NOMO-1 treated with DMSO at 0.1 percent for 48 hours (cell line): ENCODE measurements at regions not wholly inside any gene's neighbourhood (a gene's known extent, or its start where the extent isn't known, plus 50 kb on each side); places are given as distances from the start of the nearest gene placed in this dataset.
"Not testable (repeated sequence)": the region's sequence is repeated elsewhere in the genome, so short reads cannot be mapped to it uniquely, and the experiment has no call there.

Experiments
- DNase-seq: peaks from one replicate; lab custom pipeline; 2025; ENCODE audit not compliant: unreplicated experiment; lab: John Stamatoyannopoulos, UW

DNA sequence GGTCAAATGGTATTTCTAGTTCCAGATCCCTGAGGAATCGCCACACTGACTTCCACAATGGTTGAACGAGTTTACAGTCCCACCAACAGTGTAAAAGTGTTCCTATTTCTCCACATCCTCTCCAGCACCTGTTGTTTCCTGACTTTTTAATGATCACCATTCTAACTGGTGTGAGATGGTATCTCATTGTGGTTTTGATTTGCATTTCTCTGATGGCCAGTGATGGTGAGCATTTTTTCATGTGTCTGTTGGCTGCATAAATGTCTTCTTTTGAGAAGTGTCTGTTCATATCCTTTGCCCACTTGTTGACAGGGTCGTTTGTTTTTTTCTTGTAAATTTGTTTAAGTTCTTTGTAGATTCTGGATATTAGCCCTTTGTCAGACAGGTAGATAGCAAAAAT lies 269.9 kb upstream of the NREP start:
- not testable (repeated sequence) for DNase-seq

DNA sequence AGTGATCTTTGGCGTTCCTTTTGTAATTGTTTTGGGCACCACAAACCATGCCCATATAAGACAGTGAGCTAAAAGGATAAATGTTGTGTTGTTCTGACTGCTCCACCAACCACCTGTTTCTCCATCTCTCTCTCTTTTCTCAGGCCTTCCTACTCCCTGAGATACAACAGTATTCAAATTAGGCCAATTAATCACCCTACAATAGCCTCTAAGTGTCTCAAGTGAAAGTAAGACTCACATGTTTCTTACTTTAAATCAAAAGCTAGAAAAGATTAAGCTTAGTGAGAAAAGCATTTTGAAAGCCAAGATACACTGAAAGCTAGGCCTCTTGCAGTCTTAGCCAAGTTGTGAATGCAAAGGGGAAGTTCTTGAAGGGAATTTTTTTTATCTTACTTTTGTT lies 268.8 kb upstream of the NREP start:
- no peak for DNase-seq

DNA sequence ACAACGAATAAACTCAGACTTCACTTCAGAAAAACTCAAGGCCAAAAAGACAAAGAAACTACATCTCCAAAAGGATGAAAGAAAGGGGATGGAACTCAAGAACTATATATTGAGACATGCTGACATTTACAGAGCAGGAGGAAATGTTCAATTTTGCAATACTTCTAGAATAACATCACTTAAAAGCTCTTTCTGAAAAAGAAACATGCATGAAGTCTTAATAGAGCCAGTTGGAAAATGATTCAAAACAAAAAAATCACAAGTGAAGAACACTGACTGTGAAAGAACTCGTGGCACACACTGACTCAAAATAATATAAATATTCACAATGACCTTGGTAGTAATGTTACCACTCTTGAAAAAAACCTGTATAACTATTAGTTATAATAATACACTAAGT lies 267.8 kb upstream of the NREP start:
- no peak for DNase-seq

DNA sequence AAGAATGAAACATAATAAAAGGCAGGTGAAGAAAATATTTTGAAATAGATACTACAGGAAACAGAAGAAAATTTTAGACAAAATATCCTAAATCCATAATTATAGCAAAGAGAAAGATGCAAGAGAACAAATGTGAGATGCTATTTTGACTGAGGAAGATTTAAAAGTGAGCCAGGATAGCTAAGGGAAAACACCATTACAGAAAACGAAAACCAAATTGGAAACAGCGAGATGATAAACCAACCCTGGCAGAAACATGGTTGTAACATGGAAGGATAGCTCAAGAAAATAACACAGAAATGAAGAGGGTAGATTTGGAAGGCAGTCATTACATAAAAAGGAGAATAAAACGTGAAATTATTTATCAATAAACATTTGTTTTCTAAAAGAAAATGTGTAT lies 267.2 kb upstream of the NREP start:
- DNase-seq: no peak

DNA sequence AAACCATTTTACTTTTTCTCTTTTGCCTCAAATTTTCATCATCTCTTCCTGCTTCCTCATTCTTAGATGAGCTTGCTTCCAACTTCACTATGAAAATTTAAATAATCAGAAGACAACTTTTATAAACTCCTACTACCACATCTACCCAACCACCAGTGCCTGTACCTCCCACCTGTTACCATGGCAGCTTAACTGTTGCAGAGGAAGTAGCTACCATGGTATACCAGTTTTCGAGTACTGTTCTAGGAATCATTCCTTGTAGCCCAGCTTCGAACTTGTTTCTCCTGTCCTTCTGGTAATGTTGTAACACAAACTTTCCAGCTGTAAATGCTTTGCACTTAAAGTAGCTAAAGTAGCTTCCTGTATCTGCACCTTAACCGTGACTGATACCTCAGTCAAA lies 266.8 kb upstream of the NREP start:
- no peak for DNase-seq

DNA sequence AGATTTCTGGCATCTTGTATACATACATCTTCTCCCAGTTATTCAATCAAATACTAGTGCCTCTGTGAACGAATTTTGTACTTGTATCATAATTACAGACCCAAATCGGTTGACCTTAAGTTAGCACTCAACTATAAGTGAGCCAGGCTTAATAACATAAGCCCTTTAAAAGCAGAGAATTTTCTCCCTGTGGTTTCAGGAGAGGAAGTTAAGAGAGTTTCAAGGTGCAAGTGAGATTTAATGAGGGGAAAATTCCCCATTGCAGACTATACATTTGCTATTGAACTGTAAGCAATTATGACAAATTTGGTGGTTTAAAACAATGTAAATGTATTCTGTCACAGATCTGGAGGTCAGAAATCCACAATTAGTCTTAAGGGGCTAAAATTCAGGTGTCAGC lies 261.9 kb upstream of the NREP start:
- DNase-seq: peak; percentile 49

DNA sequence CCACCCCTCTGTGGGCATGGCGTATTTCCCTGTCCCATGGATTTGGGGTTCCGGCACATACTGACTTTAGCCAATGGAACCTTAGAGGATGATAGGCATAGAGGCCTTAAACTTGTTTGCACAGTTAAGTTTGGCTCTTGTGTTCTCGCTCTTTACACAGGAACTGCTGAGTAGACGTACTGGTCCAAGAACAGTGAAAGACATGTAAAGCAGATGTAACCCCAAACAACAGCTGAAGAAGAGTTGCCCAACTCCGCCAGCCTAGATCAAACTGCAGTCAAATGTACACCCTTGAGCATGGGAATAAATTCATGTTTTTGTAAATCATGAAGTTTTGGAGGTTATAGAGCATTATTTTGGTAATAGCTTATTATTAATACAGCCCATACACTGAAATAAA lies 260.0 kb upstream of the NREP start:
- no peak for DNase-seq

DNA sequence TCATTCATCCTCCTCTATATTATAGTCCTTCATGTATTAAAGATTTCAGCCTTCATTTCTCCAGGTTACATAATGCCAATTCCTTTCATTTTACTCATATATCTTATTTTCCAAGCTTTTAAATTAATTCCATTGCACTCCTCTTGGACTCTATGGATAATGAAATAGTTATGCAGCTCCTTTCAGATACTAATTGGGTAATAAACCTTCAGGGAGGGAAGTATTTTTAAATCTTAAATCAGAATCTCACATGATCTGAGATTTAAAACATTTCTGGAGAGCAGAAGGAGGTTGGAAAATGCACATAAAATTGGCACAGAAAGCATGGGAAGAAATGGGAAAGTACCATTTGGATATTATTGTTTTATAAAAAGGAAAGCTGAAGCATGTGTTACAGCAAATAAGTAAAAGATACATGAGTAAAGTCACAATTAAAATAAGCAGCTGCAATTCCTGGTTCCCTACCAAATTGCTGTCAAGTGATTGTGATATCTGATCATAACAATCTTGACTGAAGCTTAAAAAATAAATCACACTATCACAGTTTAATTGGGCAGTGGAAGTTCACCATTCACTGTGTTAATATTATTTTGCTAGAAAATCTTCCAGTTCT lies 257.9 kb upstream of the NREP start:
- DNase-seq: no peak

DNA sequence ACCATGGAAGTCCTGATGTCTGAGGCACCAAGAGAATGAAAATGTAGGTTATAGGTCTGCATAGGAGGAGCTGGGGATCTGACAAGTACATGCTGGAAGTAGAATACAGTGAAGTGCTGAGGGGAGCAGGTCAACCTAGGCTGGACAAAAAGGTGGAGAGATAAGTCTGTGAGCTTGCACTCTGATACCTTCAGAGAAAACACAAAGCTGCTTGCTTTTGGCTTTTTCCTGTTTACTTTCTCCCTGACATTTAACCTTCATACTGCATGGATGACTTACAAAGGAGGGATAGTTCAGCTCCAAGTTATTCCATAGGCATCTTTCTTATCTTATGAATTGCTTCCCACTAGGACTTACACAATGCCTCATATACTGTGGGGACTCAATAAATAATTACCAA lies 256.7 kb upstream of the NREP start:
- DNase-seq: no peak

DNA sequence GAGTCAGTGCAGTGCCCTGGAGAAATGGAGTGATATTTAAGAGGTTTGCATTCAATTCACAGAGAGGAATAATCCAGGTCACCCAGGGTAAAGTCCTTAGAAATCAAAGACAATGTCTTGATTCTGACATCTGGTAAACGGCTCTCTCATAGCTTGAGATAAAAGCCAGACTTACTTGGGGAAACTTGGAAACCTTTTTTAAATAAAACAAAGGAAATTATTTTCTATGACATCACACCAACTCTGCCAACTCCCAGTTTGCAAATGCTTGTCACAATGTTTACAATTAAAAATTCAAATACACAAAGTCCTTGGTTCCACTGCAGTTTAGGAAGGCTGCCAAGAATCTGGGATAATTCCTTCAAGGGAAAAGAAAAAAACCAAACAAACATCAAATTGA lies 255.1 kb upstream of the NREP start:
- DNase-seq: no peak

DNA sequence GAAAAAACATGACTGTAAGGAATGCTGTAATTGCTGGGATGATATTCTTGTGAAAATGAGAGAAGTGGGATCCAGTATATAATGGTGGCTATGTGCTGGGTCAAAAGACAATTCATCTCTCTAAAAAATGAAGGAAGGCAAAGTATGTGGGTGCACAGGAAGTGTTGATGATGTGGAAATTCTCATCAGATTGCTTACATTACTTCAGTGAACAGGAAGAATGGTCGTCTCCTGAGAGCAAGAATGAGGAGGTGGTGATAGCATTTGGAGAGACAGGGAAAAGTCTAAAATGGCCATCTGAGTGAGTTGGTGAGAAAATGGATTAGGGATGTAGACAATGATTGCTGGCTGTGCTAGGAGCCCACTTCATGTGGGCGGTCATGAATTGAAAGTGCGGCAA lies 253.5 kb upstream of the NREP start:
- DNase-seq: no peak

DNA sequence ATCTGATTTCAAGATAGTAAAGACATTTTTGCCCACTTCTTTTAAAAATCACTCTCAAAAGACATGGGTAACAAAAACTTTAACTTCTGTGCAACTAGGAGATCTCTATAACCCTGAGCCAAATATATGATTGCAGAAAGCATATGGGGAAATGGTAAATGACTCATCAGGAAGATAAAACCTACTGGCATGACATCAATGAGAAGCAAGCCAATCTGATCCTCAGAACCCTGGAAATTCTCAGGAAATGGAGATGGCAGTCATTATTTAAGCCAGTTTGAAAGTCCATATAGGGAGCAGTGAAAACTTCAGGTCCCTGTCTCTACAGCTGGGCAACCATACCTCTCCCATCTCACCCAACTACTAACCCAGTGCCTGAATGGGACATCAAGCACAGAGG lies 249.7 kb upstream of the NREP start:
- DNase-seq: peak; percentile 27

DNA sequence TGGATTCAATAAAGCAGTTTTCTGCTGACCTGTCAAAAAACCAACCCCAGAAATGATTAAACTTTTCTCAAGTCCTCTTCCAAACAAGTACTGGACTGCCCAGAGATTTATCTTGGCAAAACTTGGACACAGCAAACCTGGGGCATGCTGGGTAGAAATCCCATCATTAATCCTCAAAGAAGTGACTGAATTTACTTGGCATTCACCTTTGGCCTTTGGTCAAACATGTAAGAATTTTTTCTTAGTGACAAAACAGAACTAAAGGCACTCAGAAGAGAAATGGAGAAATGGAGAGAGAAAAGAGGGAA lies 248.6 kb upstream of the NREP start:
- DNase-seq: no peak

DNA sequence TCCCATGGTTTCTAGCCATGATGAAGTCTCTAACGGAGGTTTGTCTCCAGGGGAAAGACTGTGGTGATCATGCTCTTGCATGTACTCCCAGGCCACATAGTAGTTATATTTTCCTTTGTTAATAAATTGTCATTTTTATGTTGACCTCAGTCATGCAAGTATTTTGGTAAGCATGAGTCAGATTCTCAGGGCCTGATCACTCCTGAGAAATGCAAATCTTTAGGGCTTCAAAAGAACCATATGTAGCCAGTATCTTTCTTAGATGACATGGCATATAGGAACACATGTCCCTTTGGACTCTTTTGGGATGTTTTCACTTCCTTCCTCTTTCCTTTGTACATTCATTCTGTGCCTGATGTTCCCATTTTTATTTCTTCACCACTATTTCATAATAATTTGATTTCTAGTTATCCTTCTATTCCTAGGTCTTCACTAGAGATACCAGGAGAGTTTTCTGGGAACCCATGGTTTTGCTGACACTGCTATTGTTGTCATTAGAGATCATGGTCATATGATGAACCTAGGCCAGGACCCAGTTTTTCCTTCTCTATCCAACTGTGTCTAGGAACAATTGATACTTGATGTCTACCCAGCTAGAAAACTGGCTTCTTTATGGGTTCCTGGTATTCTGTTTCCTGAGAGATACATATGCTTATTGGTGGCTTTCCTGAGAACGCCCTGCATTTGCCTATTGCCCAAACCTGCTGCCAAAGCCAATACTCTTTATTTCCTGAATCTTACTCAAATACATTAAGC lies 248.1 kb upstream of the NREP start:
- DNase-seq: no peak

DNA sequence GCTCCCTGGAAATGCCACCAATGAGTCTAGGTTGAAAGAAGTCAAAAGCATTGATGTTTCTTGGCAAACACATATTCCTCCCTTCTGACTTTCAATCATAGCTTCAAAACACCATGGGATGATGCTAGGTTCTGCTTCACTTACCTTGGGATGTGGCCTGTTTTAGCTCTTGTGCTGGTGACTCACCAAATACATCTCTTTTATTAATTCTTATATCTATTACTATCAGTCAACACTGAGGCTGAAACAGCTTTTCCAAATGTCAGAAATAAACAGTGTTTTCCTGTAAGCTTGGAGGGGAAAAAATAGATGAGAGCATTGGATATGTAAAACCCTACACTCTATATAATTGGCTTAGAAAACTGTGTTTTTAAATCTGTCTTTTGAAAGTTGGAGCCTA lies 245.4 kb upstream of the NREP start:
- no peak for DNase-seq

DNA sequence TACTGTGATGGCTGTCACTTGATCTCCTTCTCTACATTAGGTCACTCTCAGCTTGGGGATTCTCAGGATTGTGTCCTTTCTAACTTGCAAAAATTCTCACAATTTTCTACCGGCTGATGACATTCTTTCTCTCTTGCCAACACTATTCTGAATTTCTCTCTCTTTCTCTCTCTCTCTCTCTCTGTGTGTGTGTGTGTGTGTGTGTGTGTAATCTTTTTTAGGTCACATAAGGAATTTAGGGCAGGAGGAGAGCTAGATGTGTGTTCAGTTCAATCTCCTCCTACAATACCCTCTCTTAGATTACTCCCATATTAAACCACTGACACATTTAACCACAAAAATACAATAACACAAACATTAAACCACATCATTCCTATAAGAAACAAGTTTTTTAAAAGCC lies 242.3 kb upstream of the NREP start:
- DNase-seq: no peak

DNA sequence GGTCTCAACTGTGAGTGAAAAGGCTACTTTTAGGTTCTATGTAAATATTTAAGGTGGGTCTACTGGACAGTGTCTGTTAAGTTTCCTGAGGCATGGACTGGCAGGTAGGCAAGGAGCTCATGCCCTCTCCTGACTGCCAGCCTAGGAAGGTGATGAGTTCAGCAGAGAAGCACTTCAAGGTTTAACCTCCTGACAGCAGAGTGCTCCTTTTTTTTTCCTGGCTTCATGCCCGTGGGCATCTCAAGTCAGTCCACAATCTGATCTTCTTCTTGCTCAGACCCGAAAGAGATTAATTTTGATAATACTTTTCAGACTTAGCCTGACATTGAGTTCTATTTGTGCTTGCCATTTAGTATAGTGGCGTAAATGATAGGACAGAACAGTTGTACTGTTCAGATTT lies 241.9 kb upstream of the NREP start:
- no peak for DNase-seq

DNA sequence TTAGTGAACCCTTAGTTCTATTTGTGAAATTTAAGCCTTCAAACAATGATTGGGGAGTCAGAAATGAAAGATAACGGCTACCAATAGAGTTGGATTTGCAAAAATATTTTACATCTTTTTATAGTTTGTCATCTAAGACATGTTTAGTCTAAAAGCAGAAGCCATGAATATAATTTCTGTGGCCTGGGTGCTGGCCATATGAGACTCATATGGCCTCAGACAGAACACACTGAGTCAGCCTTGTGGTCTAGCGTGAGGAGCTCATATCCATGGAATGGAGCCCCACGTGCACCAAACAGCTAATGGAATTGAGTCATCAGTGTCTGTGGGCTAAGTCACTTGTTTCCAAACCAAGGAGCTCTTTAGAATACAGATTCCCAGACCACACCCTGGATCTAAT lies 240.7 kb upstream of the NREP start:
- peak; percentile 77 for DNase-seq

DNA sequence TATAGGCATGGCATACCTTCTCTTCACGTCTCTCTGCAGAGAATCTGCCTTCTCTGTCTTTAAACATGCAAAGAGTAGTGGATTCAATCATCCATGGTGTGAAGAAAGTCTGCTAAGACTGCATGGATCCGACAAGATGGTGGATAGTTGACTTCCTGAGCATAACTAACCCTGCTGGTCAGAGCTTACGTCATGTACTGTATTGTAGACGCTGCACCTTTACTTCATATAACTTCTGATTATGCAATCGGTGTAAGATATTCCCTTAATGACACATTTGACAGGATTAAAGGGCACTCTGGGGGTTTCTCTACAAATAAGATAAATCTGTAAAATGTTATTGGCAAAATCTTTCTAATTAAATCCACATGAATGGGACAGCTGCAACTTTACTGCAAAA lies 240.3 kb upstream of the NREP start:
- no peak for DNase-seq

DNA sequence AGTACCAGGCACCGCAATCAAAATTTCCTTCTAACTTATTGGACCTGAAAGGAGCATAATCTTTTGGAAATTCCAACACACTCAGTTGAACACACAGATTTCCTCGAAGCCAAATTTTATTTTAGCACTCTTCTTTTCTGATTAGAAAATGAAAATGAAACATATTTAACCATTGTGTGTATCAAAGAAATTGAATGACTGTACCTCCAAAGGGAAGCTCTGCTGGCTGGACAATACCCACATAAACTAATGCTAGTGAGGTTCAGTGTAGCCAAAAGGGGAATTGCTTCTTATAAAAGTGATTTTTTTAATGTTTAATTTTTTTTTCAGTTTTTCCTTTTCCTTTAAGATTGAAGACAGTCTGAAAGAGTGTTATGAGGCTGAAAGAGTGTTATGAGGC lies 239.6 kb upstream of the NREP start:
- no peak for DNase-seq

DNA sequence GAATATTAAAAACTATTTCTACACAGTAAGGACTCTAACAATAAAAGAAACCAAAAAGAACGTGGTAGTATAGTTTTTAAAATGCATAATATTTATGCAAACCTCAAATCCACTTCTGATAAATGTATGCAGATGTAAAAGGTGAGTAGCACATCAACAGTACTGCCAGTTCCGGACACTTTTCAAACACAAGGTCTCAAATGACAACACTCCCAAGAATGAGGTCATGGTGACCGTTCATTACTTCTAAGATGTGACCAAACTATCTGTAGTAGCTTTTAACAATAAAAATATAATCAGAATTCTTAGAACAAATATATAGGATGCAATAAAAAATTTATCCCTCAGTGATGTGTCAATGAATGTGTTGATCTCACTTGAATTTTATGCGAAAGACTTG lies 238.7 kb upstream of the NREP start:
- DNase-seq: no peak

DNA sequence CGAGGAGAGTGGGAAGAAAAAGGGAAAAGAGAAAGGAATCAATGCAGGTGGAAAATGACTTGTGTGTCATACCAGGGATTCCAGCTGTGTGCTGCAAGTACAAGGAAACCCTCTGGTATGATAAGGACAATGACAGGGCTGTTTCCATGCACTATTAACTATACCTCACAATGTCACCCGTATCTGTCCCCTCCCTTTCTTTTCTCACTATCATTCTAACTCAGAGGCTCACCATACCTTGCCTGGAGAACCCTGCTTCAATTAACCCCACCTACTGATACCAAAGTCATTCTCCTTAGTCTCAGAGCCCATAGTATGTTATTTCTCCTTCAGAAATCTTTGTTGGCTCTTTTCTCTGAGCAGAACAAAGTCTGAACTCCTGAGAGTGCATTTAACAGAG lies 236.2 kb upstream of the NREP start:
- no peak for DNase-seq

DNA sequence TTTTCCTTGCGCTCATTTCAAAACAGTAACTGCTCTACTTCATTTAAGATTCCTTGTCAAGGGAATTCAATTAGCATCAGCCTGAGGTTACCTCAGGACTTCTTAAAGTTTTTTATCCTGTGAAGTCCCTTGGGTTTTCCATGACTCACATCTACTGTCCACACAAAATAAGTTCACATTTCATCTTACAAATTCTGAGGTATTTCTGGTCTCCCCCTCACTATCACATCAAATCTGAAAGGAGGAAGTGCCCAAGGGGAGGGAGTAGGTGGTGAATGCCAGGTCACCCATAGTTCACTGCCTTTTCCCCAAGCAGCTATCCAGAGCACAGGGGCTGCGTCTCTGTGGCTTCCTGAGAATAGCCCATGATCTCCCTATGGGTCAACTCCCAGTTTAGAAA lies 227.1 kb upstream of the NREP start:
- peak; percentile 8 for DNase-seq
